Keratinocyte (primary cell): ENCODE measurements at regions not wholly inside any gene's neighbourhood (a gene's known extent, or its start where the extent isn't known, plus 50 kb on each side); places are given as distances from the start of the nearest gene placed in this dataset.

Experiments used
- DNase-seq: peaks from one replicate; pipeline ENCODE4 v3.0.0-alpha.2; 2011; ENCODE audit warnings: low read depth, missing footprints, low spot score
- FAIRE-seq: peaks from 2 replicates; lab custom pipeline; 2011; peaks lifted over from hg19 to GRCh38; lab: Jason Lieb, UNC
- H2AFZ ChIP-seq: 2 replicates; pipeline ENCODE4 v1.6.0; 2012; ENCODE audit warnings: low read length, control low read depth, inconsistent platforms; ENCODE audit not compliant: control insufficient read depth
- H3K27ac ChIP-seq: 2 replicates; pipeline ENCODE4 v1.5.1; 2011; ENCODE audit warnings: low read length; ENCODE audit not compliant: control insufficient read depth, insufficient read depth
- H3K27me3 ChIP-seq: 3 replicates; pipeline ENCODE4 v1.6.0; 2011; ENCODE audit warnings: low read length; ENCODE audit not compliant: control insufficient read depth, insufficient read depth; ENCODE audit errors: extremely low read depth
- H3K36me3 ChIP-seq, 2 experiments: 2 replicates in 1 of 2; 3 replicates in 1 of 2; pipeline ENCODE4 v1.5.1; 2011; ENCODE audit warnings: low read length in 2 of 2, mild to moderate bottlenecking in 1 of 2; ENCODE audit not compliant: control insufficient read depth in 2 of 2, insufficient read depth in 2 of 2; ENCODE audit errors: extremely low read depth in 1 of 2
- H3K4me1 ChIP-seq: 3 replicates; pipeline ENCODE4 v1.5.1; 2011; ENCODE audit warnings: low read length; ENCODE audit not compliant: control insufficient read depth, insufficient read depth; ENCODE audit errors: extremely low read depth
- H3K4me2 ChIP-seq: 3 replicates; pipeline ENCODE4 v1.6.0; 2011; ENCODE audit warnings: low read depth, low read length; ENCODE audit not compliant: control insufficient read depth, insufficient read depth; ENCODE audit errors: extremely low read depth
- H3K4me3 ChIP-seq, 3 experiments: fragments of 200-600 bp in 1 of 3; sonication (generic) in 1 of 3; 2 replicates in 2 of 3; 3 replicates in 1 of 3; pipeline ENCODE4 v1.5.1; 2011 to 2016; ENCODE audit warnings: low read length in 3 of 3, mild to moderate bottlenecking in 3 of 3, control low read depth in 2 of 3, inconsistent platforms in 1 of 3, low read depth in 1 of 3, mixed read lengths in 1 of 3, mixed run types in 1 of 3, moderate library complexity in 1 of 3; ENCODE audit not compliant: control insufficient read depth in 2 of 3, insufficient read depth in 2 of 3; ENCODE audit errors: extremely low read depth in 1 of 3
- H3K79me2 ChIP-seq: 2 replicates; pipeline ENCODE4 v1.6.0; 2012; ENCODE audit warnings: low read length; ENCODE audit not compliant: control insufficient read depth, insufficient read depth
- H3K9ac ChIP-seq: 3 replicates; pipeline ENCODE4 v1.6.0; 2011; ENCODE audit warnings: low read length; ENCODE audit not compliant: control insufficient read depth, insufficient read depth; ENCODE audit errors: extremely low read depth
- H3K9me1 ChIP-seq: 3 replicates; pipeline ENCODE4 v1.6.0; 2011; ENCODE audit warnings: low read length; ENCODE audit not compliant: control insufficient read depth, insufficient read depth; ENCODE audit errors: extremely low read depth
- H3K9me3 ChIP-seq: 2 replicates; pipeline ENCODE4 v1.5.1; 2012; ENCODE audit warnings: low read depth, low read length; ENCODE audit not compliant: control insufficient read depth
- H4K20me1 ChIP-seq: 3 replicates; pipeline ENCODE4 v1.6.0; 2011; ENCODE audit warnings: low read length; ENCODE audit not compliant: control insufficient read depth, insufficient read depth; ENCODE audit errors: extremely low read depth
- CTCF ChIP-seq, 3 experiments: IDR thresholded peaks in 1 of 3; conservative IDR thresholded peaks in 1 of 3; optimal IDR thresholded peaks in 1 of 3; 2 replicates in 2 of 3; 3 replicates in 1 of 3; pipeline versions ENCODE3 to v1.5.1; 2011; ENCODE audit warnings: low read length in 3 of 3, mild to moderate bottlenecking in 3 of 3, moderate library complexity in 2 of 3, control low read depth in 1 of 3, inconsistent platforms in 1 of 3; ENCODE audit not compliant: insufficient read depth in 2 of 3; ENCODE audit errors: extremely low read depth in 1 of 3
- EZH2 ChIP-seq: IDR thresholded peaks from one replicate; pipeline ENCODE4 v1.6.1; 2012; ENCODE audit warnings: inconsistent platforms, mild to moderate bottlenecking, low read length, moderate library complexity
- dilution Hi-C: fragments of 300-500 bp; cut with MboI; formaldehyde crosslinking; loops from one replicate; pipeline ENCODE4 v1.7.0; 2020; ENCODE audit warnings: low sequenced_read_pairs; ENCODE audit not compliant: extremely low pct_ligation_motif_present

DNA sequence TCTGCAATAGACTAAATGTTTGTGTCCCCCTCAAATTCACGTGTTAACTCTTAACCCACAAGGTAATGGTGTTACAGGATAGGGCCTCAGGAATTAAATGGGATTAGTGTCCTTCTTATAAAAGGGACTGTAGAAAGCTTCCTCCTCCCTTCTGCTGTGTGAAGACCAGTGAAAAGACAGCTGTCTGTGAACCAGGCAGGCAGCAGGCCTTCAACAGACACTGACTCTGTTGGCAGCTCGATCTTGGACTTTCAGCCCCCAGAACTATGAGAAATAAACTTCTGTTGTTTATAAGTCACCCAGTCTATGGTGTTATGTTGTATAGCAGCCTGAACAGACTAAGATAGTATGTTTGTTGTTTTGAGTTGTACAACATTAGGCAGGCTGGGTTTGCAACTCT is 208.1 kb downstream of the GBA3 start:
- no peaks in the 10 kb centered on the region for H3K4me1 ChIP-seq
- no peaks in the 10 kb centered on the region for H4K20me1 ChIP-seq
- dilution Hi-C loops, result no loop called here
- TF ChIP-seq CTCF (optimal IDR thresholded peaks at IDR 0.05 in 1 of 3, IDR thresholded peaks at IDR 0.05 in 1 of 3, conservative IDR thresholded peaks at IDR 0.05 in 1 of 3; ENCODE audit: extremely low read depth in 1 of 3, insufficient read depth in 2 of 3, low read length in 3 of 3) (no peak), EZH2 (no peak)
- no peak overlapping the region for H3K27ac ChIP-seq
- H3K27me3 ChIP-seq, result no peaks in the 10 kb centered on the region
- no peak overlapping the region for H2AFZ ChIP-seq
- no peaks in the 10 kb centered on the region for H3K9me3 ChIP-seq
- H3K4me3 ChIP-seq, result no peak overlapping the region
- H3K4me2 ChIP-seq, result no peak overlapping the region
- H3K36me3 ChIP-seq, result no peaks in the 10 kb centered on the region
- FAIRE-seq (no peak), DNase-seq (no peak)
- no peak overlapping the region for H3K9ac ChIP-seq
- no peaks in the 10 kb centered on the region for H3K79me2 ChIP-seq
- no peaks in the 10 kb centered on the region for H3K9me1 ChIP-seq

GRCh38 chr4:22897520-22898108 is 204.9 kb downstream of the GBA3 start:
- DNase-seq, result no peak
- Histone ChIP-seq H4K20me1 (no peaks in the 10 kb centered on the region), H3K4me2 (no peak overlapping the region), H3K9me3 (no peaks in the 10 kb centered on the region), H3K27ac (no peak overlapping the region), H3K4me1 (no peaks in the 10 kb centered on the region), H3K36me3 (no peaks in the 10 kb centered on the region), H3K9ac (no peak overlapping the region), H3K9me1 (no peaks in the 10 kb centered on the region), H3K79me2 (no peaks in the 10 kb centered on the region), H2AFZ (no peak overlapping the region), H3K4me3 (no peak overlapping the region), H3K27me3 (no peaks in the 10 kb centered on the region)
- dilution Hi-C loops, result no loop called here
- no peak for FAIRE-seq
- peak; percentile 32 to 68 (median 63) for TF ChIP-seq CTCF (optimal IDR thresholded peaks at IDR 0.05 in 1 of 3, IDR thresholded peaks at IDR 0.05 in 1 of 3, conservative IDR thresholded peaks at IDR 0.05 in 1 of 3; ENCODE audit: extremely low read depth in 1 of 3, insufficient read depth in 2 of 3, low read length in 3 of 3)
- no peak for TF ChIP-seq EZH2
